GM12878 (cell line): ENCODE measurements at regions not wholly inside any gene's neighbourhood (a gene's known extent, or its start where the extent isn't known, plus 50 kb on each side); places are given as distances from the start of the nearest gene placed in this dataset.

Experiments used
- ATAC-seq: fragments of 200-7000 bp; cut with Tn5 transposase; 3 replicates; pipeline ENCODE4 v1.9.1; 2020; ENCODE audit warnings: mild to moderate bottlenecking, moderate library complexity
- BruUV-seq: library from RNA; stranded (reverse); fragments of 400-500 nt; replicated peaks from 2 replicates; lab custom pipeline; 2021; lab: Mats Ljungman, UMichigan
- CTCF ChIA-PET: fragments of 300-600 bp; sonication (Branson Sonifier 250); formaldehyde crosslinking; extraction: SDS; loops from one replicate; lab custom pipeline; 2021; ENCODE audit warnings: inconsistent platforms; lab: Yijun Ruan, JAX
- POLR2A ChIA-PET: fragments of 350-600 bp; formaldehyde crosslinking; extraction: SDS; loops from one replicate; lab custom pipeline; 2021; ENCODE audit warnings: inconsistent platforms; lab: Charles Lee
- RAD21 ChIA-PET: fragments of 300-600 bp; sonication (Branson Sonifier 250); formaldehyde crosslinking; loops from one replicate; lab custom pipeline; 2023; ENCODE audit warnings: antibody characterized with exemption; ENCODE audit not compliant: unreplicated experiment; lab: Charles Lee
- SMC1A ChIA-PET: fragments of 300-600 bp; sonication (Branson Sonifier 250); formaldehyde crosslinking; loops from one replicate; lab custom pipeline; 2023; ENCODE audit not compliant: unreplicated experiment, uncharacterized antibody; lab: Charles Lee
- DNase-seq: peaks from one replicate; pipeline ENCODE4 v3.0.0-alpha.2; 2011; ENCODE audit warnings: low read depth, low spot score
- FAIRE-seq: peaks from 3 replicates; lab custom pipeline; 2011; peaks lifted over from hg19 to GRCh38; lab: Jason Lieb, UNC
- H2AFZ ChIP-seq: 2 replicates; pipeline ENCODE4 v1.6.0; 2011; ENCODE audit warnings: low read depth, low read length, control low read depth; ENCODE audit not compliant: control insufficient read depth
- H3K27ac ChIP-seq: 2 replicates; pipeline ENCODE4 v1.5.1; 2011; ENCODE audit warnings: control low read depth; ENCODE audit not compliant: control insufficient read depth, insufficient read depth
- H3K27me3 ChIP-seq, 2 experiments: replicated peaks in 1 of 2; 2 replicates each; pipeline versions ENCODE4 v1.6.0 to v1.6.1; 2011; ENCODE audit warnings: low read length in 1 of 2; ENCODE audit not compliant: control insufficient read depth in 2 of 2, insufficient read depth in 2 of 2
- H3K36me3 ChIP-seq, 2 experiments: 2 replicates each; pipeline ENCODE4 v1.5.1; 2011; ENCODE audit warnings: low read length in 1 of 2; ENCODE audit not compliant: control insufficient read depth in 2 of 2, insufficient read depth in 2 of 2
- H3K4me1 ChIP-seq: 2 replicates; pipeline ENCODE4 v1.6.1; 2011; ENCODE audit warnings: mild to moderate bottlenecking, low read length, moderate library complexity, mixed read lengths; ENCODE audit not compliant: control insufficient read depth, insufficient read depth
- H3K4me2 ChIP-seq: 2 replicates; pipeline ENCODE4 v1.6.0; 2011; ENCODE audit warnings: control low read depth; ENCODE audit not compliant: control insufficient read depth, insufficient read depth
- H3K4me3 ChIP-seq: fragments of 200-600 bp; sonication (generic); 2 replicates; pipeline ENCODE4 v1.5.1; 2016
- H3K79me2 ChIP-seq: 2 replicates; pipeline ENCODE4 v1.6.0; 2011; ENCODE audit warnings: low read length; ENCODE audit not compliant: control insufficient read depth, insufficient read depth
- H3K9ac ChIP-seq: 2 replicates; pipeline ENCODE4 v1.8.0; 2011; ENCODE audit warnings: low read length, control low read depth, mixed read lengths; ENCODE audit not compliant: control insufficient read depth, insufficient read depth
- H3K9me3 ChIP-seq: replicated peaks from 3 replicates; pipeline ENCODE4 v1.5.1; 2011; ENCODE audit warnings: mild to moderate bottlenecking, low read length; ENCODE audit not compliant: control insufficient read depth, insufficient read depth
- H4K20me1 ChIP-seq: 2 replicates; pipeline ENCODE4 v1.6.0; 2011; ENCODE audit not compliant: control insufficient read depth, insufficient read depth
- BCL3 ChIP-seq: IDR thresholded peaks from 2 replicates; pipeline ENCODE4 v1.6.1; 2011; ENCODE audit warnings: borderline replicate concordance, low read depth, mild to moderate bottlenecking, moderate library complexity, low read length; ENCODE audit not compliant: insufficient read depth, poor library complexity, severe bottlenecking
- BRCA1 ChIP-seq: IDR thresholded peaks from 2 replicates; pipeline ENCODE4 v1.6.1; 2011; ENCODE audit warnings: low read depth, low read length, improper control_type of control experiment
- CEBPB ChIP-seq, 2 experiments: fragments of 150-350 bp in 1 of 2; IDR thresholded peaks; 2 replicates each; pipeline ENCODE4 v1.6.1; 2012 to 2014; ENCODE audit warnings: low read depth in 2 of 2, low read length in 2 of 2, borderline replicate concordance in 1 of 2, inconsistent platforms in 1 of 2
- CREM ChIP-seq: IDR thresholded peaks from 2 replicates; pipeline ENCODE4 v1.6.1; 2014; ENCODE audit warnings: antibody characterized with exemption, low read depth
- EED ChIP-seq: sonication (generic); IDR thresholded peaks from 2 replicates; pipeline ENCODE4 v1.6.1; 2016; ENCODE audit warnings: antibody characterized with exemption, low read depth
- HDAC6 ChIP-seq: fragments of 200-600 bp; sonication (generic); IDR thresholded peaks from one replicate; pipeline ENCODE4 v1.8.0; 2017; ENCODE audit warnings: antibody characterized with exemption; ENCODE audit not compliant: unreplicated experiment
- IRF5 ChIP-seq: fragments of 450-650 bp; IDR thresholded peaks from 2 replicates; pipeline ENCODE4 v1.6.1; 2017; ENCODE audit warnings: borderline replicate concordance
- NR2F1 ChIP-seq: fragments of 450-650 bp; conservative IDR thresholded peaks from 2 replicates; pipeline ENCODE4 v1.6.1; 2017; ENCODE audit warnings: mild to moderate bottlenecking
- POLR2AphosphoS2 ChIP-seq: IDR thresholded peaks from 2 replicates; pipeline ENCODE4 v1.6.1; 2011; ENCODE audit warnings: low read depth, mild to moderate bottlenecking, low read length, improper control_type of control experiment, moderate library complexity
- POU2F2 ChIP-seq: IDR thresholded peaks from 3 replicates; pipeline ENCODE4 v1.6.1; 2011; ENCODE audit warnings: low read depth, mild to moderate bottlenecking, low read length, borderline replicate concordance
- RAD21 ChIP-seq: IDR thresholded peaks from 2 replicates; pipeline ENCODE4 v1.6.1; 2011; ENCODE audit warnings: mild to moderate bottlenecking, low read depth, low read length, moderate library complexity; ENCODE audit not compliant: insufficient read depth
- RAD51 ChIP-seq: fragments of 450-650 bp; IDR thresholded peaks from 2 replicates; pipeline ENCODE4 v1.6.1; 2016; ENCODE audit warnings: moderate library complexity, mild to moderate bottlenecking, inconsistent platforms
- ZNF217 ChIP-seq: fragments of 450-650 bp; IDR thresholded peaks from 2 replicates; pipeline ENCODE4 v1.6.1; 2017; ENCODE audit warnings: antibody characterized with exemption, mild to moderate bottlenecking
- ZNF687 ChIP-seq: fragments of 450-650 bp; IDR thresholded peaks from 2 replicates; pipeline ENCODE4 v1.6.1; 2017; ENCODE audit warnings: mild to moderate bottlenecking, moderate library complexity
- WGBS: methylation state at CpG from one replicate; pipeline ENCODE4 v1.1.6; 2016; ENCODE audit warnings: low lambda C conversion rate; ENCODE audit not compliant: insufficient replicate concordance, insufficient coverage; ENCODE audit errors: missing lambda C conversion rate; 5-methylcytosine and 5-hydroxymethylcytosine counted together
- in situ Hi-C: fragments of 300-500 bp; cut with MboI; formaldehyde crosslinking; loops from 9 replicates; pipeline ENCODE4 v1.14.3; 2018; ENCODE audit warnings: mixed read lengths
- intact Hi-C: fragments of 100-400 bp; cut with micrococcal nuclease; formaldehyde crosslinking; loops from one replicate; pipeline ENCODE4 v1.14.2; 2022; ENCODE audit not compliant: unreplicated experiment

GRCh38 chr6:28751514-28751913 lies 172.3 kb downstream of the TRIM27 start:
- no peak for ATAC-seq
- CTCF ChIA-PET: no interaction called here

GRCh38 chr6:28751963-28752350 lies 171.8 kb downstream of the TRIM27 start:
- CTCF ChIA-PET: no interaction called here
- H3K4me2 ChIP-seq: no peak overlapping the region
- DNase-seq (no peak), FAIRE-seq (no peak), ATAC-seq (no peak)
- H3K9me3 ChIP-seq: no peaks in the 10 kb centered on the region; the same call in 2 of the 3 replicates
- H3K4me3 ChIP-seq: no peak overlapping the region
- in situ Hi-C loops (no loop called here), intact Hi-C loops (no loop called here)
- POLR2A ChIA-PET: no interaction called here
- H4K20me1 ChIP-seq: no peaks in the 10 kb centered on the region
- no peaks in the 10 kb centered on the region for H3K36me3 ChIP-seq
- SMC1A ChIA-PET: no interaction called here
- RAD21 ChIA-PET: no interaction called here
- H3K9ac ChIP-seq: no peak overlapping the region
- H3K4me1 ChIP-seq: no peaks in the 10 kb centered on the region
- BruUV-seq: no TSS peak
- 69% methylated on average over 2 of the region's 2 CpGs for WGBS
- H3K27ac ChIP-seq: no peak overlapping the region
- no peak overlapping the region for H2AFZ ChIP-seq
- no peaks in the 10 kb centered on the region for H3K27me3 ChIP-seq
- no peaks in the 10 kb centered on the region for H3K79me2 ChIP-seq
- TF ChIP-seq POU2F2: no peak
- no peak for TF ChIP-seq ZNF217
- no peak for TF ChIP-seq POLR2AphosphoS2
- TF ChIP-seq CREM: no peak
- TF ChIP-seq NR2F1: no peak
- TF ChIP-seq RAD21: no peak
- TF ChIP-seq EED: no peak
- no peak for TF ChIP-seq IRF5
- TF ChIP-seq ZNF687: no peak
- no peak for TF ChIP-seq BRCA1
- TF ChIP-seq BCL3: no peak

More at GRCh38 chr6:28751514-28751913, 172.3 kb downstream of the TRIM27 start:
- Histone ChIP-seq H3K4me3 (no peak overlapping the region), H4K20me1 (no peaks in the 10 kb centered on the region), H3K4me1 (no peaks in the 10 kb centered on the region), H2AFZ (no peak overlapping the region), H3K36me3 (no peaks in the 10 kb centered on the region), H3K79me2 (no peaks in the 10 kb centered on the region), H3K4me2 (no peak overlapping the region), H3K27me3 (no peaks in the 10 kb centered on the region), H3K9me3 (no peaks in the 10 kb centered on the region; the same call in 2 of the 3 replicates), H3K9ac (no peak overlapping the region), H3K27ac (no peak overlapping the region)
- 37% methylated on average over 12 of the region's 12 CpGs for WGBS
- in situ Hi-C loops (no loop called here), intact Hi-C loops (no loop called here)
- SMC1A ChIA-PET: no interaction called here
- POLR2A ChIA-PET: no interaction called here
- TF ChIP-seq NR2F1 (no peak), CEBPB (IDR thresholded peaks at IDR 0.05; ENCODE audit: borderline replicate concordance in 1 of 2, low read depth in 2 of 2, low read length in 2 of 2) (no peak), HDAC6 (no peak), RAD51 (no peak)
- FAIRE-seq: no peak
- RAD21 ChIA-PET: no interaction called here
- DNase-seq: no peak
- no TSS peak for BruUV-seq
